ENCODE measurements at regions not wholly inside any gene's neighbourhood (a gene's known extent, or its start where the extent isn't known, plus 50 kb on each side); places are given as distances from the start of the nearest gene placed in this dataset.

- TF ChIP-seq EZH2 (IDR thresholded peaks at IDR 0.05; ENCODE audit: borderline replicate concordance, low read length) = no peak
- TF ChIP-seq, protein P1, sequence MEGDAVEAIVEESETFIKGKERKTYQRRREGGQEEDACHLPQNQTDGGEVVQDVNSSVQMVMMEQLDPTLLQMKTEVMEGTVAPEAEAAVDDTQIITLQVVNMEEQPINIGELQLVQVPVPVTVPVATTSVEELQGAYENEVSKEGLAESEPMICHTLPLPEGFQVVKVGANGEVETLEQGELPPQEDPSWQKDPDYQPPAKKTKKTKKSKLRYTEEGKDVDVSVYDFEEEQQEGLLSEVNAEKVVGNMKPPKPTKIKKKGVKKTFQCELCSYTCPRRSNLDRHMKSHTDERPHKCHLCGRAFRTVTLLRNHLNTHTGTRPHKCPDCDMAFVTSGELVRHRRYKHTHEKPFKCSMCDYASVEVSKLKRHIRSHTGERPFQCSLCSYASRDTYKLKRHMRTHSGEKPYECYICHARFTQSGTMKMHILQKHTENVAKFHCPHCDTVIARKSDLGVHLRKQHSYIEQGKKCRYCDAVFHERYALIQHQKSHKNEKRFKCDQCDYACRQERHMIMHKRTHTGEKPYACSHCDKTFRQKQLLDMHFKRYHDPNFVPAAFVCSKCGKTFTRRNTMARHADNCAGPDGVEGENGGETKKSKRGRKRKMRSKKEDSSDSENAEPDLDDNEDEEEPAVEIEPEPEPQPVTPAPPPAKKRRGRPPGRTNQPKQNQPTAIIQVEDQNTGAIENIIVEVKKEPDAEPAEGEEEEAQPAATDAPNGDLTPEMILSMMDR (IDR thresholded peaks at IDR 0.05; ENCODE audit: low read length) = no peak
Measured at GRCh38 chr10:8400151-8400550, 345.7 kb downstream of the GATA3 start.
